ENCODE measurements at regions not wholly inside any gene's neighbourhood (a gene's known extent, or its start where the extent isn't known, plus 50 kb on each side); places are given as distances from the start of the nearest gene placed in this dataset.

DNA sequence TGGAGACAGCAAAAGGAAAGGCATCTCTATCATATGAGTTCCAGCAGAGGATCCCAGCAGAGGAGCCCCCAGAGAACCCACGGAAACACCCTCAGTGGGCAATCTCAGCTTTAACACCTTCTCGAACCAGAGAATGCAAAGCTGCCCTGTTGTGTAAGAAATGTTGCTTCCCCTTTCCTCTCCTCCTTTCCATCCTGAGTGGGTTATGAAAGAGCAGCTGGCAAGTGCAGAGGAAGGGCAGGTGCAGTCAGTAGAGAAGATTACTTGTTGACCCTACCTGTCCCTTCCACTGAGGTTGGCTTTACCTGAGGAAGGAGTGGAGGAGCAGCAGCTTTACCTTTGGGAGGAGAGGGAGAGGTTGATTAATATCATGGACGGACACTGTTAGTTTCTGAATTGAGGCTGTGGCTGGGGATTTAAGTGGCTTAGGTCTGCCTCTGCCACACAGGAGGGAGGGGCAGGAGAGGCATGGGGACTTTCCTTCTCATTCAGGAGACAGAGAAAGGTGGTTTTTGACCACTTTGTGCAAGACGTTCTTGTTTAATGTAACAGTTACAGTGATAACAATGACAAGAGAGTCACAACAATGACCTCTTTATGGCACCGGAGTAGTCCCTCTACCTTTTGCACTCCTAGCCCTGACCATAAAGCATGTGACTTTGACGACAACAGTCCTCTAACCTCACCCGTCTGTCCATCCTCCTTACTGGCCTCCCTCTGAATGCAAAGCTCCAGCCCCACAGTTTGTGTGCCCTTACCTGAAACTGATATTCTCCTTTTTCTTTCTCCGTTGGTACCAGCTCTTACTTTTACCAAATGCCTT, 254.8 kb downstream of the NSG2 start:
- Mint-ChIP-seq H3K36me3 (ENCODE audit: low read depth) (no peaks in the 10 kb centered on the region), H3K27ac (no peak overlapping the region), H3K27me3 (ENCODE audit: insufficient read depth) (no peaks in the 10 kb centered on the region), H3K4me1 (ENCODE audit: low read depth) (no peaks in the 10 kb centered on the region), H3K9me3 (peaks cover 54% of the 10 kb centered on the region), H3K4me3 (no peak overlapping the region)
- TF ChIP-seq, protein P1, sequence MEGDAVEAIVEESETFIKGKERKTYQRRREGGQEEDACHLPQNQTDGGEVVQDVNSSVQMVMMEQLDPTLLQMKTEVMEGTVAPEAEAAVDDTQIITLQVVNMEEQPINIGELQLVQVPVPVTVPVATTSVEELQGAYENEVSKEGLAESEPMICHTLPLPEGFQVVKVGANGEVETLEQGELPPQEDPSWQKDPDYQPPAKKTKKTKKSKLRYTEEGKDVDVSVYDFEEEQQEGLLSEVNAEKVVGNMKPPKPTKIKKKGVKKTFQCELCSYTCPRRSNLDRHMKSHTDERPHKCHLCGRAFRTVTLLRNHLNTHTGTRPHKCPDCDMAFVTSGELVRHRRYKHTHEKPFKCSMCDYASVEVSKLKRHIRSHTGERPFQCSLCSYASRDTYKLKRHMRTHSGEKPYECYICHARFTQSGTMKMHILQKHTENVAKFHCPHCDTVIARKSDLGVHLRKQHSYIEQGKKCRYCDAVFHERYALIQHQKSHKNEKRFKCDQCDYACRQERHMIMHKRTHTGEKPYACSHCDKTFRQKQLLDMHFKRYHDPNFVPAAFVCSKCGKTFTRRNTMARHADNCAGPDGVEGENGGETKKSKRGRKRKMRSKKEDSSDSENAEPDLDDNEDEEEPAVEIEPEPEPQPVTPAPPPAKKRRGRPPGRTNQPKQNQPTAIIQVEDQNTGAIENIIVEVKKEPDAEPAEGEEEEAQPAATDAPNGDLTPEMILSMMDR (IDR thresholded peaks at IDR 0.05), result no peak
- DNase-seq, result no peak

DNA sequence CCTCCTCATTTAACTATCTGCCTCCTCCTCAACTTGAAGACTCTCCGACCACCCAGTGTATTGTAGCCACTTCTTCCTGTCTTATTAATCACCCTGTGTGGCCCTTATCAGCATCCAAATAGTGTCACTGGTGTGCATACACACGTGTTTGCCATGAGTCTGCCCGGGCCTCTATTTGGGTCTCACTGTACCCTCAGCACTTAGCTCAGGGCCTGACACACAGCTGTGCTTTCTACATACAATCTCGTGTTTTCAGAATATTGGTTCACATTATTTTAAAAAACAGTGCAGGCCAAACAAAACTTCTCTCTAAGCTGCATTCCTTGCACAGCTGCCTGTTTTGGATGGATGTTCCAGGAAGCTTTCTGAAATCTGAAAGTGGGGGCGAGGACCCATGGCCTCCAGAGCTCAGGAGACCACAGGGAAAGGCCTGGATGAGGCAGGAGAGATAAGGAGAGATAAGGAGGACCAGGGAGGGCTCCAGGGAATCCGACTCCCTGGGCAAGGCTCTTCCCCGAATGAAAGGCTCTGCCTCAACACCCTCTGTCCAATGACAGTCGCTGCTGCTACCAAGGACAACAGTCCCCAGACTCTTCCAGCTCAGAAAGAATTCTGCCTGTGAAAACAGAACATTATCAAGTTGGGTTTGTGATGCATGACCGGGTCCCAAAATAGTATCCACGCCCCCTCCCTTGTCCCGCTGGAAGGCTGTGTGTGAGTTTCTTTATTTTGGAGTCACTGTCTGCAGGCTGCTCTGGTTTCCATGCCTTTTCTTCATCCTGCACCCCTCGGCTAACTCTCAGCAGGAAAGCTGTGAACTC, 255.6 kb downstream of the NSG2 start:
- Mint-ChIP-seq H3K27me3 (ENCODE audit: insufficient read depth) (no peaks in the 10 kb centered on the region), H3K4me1 (ENCODE audit: low read depth) (peaks cover 2% of the 10 kb centered on the region; the same call in 1 of the 2 replicates), H3K27ac (no peak overlapping the region), H3K36me3 (ENCODE audit: low read depth) (no peaks in the 10 kb centered on the region), H3K9me3 (peaks cover 53% of the 10 kb centered on the region), H3K4me3 (no peak overlapping the region)
- TF ChIP-seq, protein P1 (IDR thresholded peaks at IDR 0.05), result no peak
- no peak for DNase-seq

DNA sequence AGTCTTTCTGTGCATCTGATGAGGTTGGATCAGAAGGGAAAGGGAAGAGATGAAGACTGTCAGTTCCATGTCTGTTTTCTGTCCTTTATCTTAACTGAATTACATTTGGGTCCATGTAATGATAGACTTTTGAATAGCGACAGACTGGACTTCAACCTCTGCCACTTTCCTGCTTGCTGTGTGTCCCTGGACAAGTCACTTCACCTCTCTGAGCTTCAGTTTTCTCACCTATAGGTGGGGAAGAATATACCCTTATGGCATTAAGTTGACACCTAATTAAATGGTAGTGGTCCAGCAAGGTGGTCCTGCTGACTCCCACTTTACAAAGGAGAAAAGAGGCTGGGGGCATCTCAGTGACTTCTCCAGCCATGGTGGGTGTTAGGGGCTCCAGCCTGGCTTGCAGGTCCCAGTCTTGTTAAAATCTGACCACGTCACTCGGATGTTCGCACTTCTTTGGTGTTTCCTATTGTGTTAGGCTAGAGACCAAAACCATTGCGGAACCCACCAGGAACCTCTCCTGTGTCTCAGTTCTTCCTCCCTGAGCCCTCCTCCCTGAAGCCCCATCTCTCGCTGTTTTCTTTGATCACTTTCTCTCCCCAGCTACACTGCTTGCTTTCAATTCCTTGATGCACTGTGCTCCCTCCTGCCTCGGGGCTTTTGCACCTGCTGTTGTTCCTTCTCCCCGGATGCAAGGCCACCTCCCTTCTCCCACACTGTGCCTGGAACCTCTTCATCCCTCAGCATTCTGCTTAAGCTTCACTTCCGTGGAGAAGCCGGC, 256.5 kb downstream of the NSG2 start:
- no peak for DNase-seq
- Mint-ChIP-seq H3K36me3 (ENCODE audit: low read depth) (no peaks in the 10 kb centered on the region), H3K4me1 (ENCODE audit: low read depth) (peaks cover 10% of the 10 kb centered on the region; the same call in 1 of the 2 replicates), H3K9me3 (peaks cover 54% of the 10 kb centered on the region), H3K27ac (no peak overlapping the region), H3K27me3 (ENCODE audit: insufficient read depth) (no peaks in the 10 kb centered on the region), H3K4me3 (no peak overlapping the region)
- TF ChIP-seq, protein P1 (IDR thresholded peaks at IDR 0.05), result no peak

DNA sequence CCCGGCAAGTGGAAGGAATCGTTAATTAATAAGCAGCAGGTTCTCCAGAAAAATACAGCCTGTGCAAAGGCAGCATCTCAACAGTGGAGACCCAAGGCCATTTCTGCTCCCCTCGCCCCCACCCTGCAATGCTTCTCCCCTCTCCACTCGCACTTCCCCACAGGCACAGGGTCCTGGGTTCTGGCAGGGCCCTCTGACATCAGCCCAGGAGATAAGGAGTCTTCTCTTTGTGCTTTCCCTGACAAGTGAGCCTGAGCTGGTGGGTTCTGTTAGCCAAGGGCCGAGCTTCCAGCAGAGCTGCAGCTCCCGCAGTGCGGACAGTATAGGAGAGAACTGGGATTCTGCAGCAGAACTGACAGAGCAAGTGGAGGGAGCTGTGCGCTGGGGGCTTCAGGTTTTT, 257.5 kb downstream of the NSG2 start:
- Mint-ChIP-seq H3K4me3 (no peak overlapping the region), H3K4me1 (ENCODE audit: low read depth) (peaks cover 10% of the 10 kb centered on the region; the same call in 1 of the 2 replicates), H3K9me3 (peaks cover 54% of the 10 kb centered on the region), H3K36me3 (ENCODE audit: low read depth) (no peaks in the 10 kb centered on the region), H3K27me3 (ENCODE audit: insufficient read depth) (no peaks in the 10 kb centered on the region), H3K27ac (no peak overlapping the region)
- TF ChIP-seq, protein P1 (IDR thresholded peaks at IDR 0.05), result no peak
- no peak for DNase-seq

DNA sequence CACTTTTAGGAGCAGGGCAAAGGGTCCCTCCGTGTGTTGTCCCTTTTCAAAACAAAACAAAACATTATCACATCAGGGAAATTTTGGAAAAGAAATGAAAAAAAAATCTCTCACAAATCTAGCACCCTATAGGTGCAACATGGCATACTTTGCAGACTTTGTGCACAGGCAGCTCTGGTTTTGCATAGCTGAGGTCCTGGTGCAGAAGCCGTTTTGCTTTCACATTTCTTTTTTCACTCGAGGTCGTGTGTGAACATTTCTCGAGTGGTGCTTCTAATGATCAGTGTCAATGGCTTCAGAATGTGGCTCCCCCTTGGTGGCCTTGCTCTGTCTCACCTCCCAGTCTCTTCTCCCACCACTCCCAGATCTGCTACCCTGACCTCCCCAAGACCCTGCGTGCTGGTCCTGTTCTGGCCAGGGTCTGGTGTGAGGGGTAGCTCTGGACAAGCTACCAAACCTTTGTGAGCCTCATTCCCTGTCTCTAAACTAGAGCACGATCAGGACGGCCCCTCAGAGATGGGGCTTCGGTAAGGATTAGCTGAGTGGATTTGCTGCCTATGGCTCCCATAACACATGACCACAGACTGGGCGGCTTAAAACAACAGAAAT, 258.0 kb downstream of the NSG2 start:
- Mint-ChIP-seq H3K9me3 (peaks cover 53% of the 10 kb centered on the region), H3K27ac (no peak overlapping the region), H3K4me1 (ENCODE audit: low read depth) (peaks cover 10% of the 10 kb centered on the region; the same call in 1 of the 2 replicates), H3K27me3 (ENCODE audit: insufficient read depth) (peaks cover 3% of the 10 kb centered on the region), H3K36me3 (ENCODE audit: low read depth) (no peaks in the 10 kb centered on the region), H3K4me3 (no peak overlapping the region)
- TF ChIP-seq, protein P1 (IDR thresholded peaks at IDR 0.05), result no peak
- DNase-seq, result no peak
